ENCODE measurements at regions not wholly inside any gene's neighbourhood (a gene's known extent, or its start where the extent isn't known, plus 50 kb on each side); places are given as distances from the start of the nearest gene placed in this dataset.

DNA sequence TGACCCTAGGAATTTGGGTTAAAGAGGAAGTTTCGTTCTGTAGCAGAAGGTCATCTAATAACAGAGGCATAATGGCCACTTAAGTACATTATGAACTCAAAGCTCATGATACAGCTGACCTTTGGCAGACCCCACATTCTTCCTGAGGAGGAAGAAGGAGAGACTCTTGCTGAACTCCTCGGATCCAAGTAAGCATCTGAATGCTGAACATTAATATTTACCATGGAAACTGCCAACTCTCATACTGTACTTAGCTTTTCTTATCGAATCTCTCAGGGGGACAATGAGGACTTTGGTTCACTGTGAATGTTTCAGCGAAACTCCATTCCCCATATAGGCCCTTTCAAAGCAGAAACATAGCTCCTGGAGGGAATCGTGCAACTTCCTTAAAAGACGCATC is 781.4 kb upstream of the GYPC start:
- intact Hi-C loops (cut with micrococcal nuclease; ENCODE audit: unreplicated experiment), result no loop called here

DNA sequence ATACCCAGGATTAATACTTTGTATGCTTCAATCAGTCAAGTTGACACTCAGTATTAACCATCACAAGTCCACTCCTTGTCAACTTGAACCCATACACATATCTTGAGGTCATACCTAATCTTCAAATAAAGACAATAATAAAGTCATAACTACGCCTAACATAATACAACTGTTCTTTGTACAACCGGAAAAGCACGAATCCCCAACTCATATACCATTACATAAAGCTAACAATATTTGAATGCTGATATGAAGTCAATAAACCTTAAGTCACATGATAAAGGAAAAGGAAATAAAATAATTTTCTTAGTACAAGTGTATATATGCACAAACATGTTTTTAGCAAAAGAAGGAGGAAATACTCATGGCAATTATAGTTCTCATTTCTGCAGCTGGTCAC is 770.6 kb upstream of the GYPC start:
- H3K27me3 ChIP-seq (ENCODE audit: insufficient read depth, low read depth), result no peaks in the 10 kb centered on the region
- no peaks in the 10 kb centered on the region for H4K20me1 ChIP-seq (ENCODE audit: insufficient read depth)
- H3K79me2 ChIP-seq (ENCODE audit: low read depth), result no peaks in the 10 kb centered on the region
- no peaks in the 10 kb centered on the region; the same call in 1 of the 2 replicates for H3K9me2 ChIP-seq (ENCODE audit: insufficient read depth)
- DNase-seq, result no peak
- no peaks in the 10 kb centered on the region for H3F3A ChIP-seq (ENCODE audit: insufficient read depth, low read depth)
- no peaks in the 10 kb centered on the region for H3K9me3 ChIP-seq (ENCODE audit: insufficient read depth, low read depth)
- H3K4me2 ChIP-seq, result no peak overlapping the region
- H2AFZ ChIP-seq, result no peak overlapping the region
- TF ChIP-seq EZH2 (IDR thresholded peaks at IDR 0.05; ENCODE audit: low read depth), result no peak
- TF ChIP-seq, protein P1, sequence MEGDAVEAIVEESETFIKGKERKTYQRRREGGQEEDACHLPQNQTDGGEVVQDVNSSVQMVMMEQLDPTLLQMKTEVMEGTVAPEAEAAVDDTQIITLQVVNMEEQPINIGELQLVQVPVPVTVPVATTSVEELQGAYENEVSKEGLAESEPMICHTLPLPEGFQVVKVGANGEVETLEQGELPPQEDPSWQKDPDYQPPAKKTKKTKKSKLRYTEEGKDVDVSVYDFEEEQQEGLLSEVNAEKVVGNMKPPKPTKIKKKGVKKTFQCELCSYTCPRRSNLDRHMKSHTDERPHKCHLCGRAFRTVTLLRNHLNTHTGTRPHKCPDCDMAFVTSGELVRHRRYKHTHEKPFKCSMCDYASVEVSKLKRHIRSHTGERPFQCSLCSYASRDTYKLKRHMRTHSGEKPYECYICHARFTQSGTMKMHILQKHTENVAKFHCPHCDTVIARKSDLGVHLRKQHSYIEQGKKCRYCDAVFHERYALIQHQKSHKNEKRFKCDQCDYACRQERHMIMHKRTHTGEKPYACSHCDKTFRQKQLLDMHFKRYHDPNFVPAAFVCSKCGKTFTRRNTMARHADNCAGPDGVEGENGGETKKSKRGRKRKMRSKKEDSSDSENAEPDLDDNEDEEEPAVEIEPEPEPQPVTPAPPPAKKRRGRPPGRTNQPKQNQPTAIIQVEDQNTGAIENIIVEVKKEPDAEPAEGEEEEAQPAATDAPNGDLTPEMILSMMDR (conservative IDR thresholded peaks at IDR 0.05), result no peak
- POLR2A ChIA-PET (ENCODE audit: unreplicated experiment), result no interaction called here
- H3K4me3 ChIP-seq, result no peak overlapping the region
- BruUV-seq (replicated peaks), result no TSS peak
- no peaks in the 10 kb centered on the region for H3K36me3 ChIP-seq (ENCODE audit: low read depth)
- no peaks in the 10 kb centered on the region for H3K4me1 ChIP-seq (replicated peaks; ENCODE audit: insufficient read depth)
- CTCF ChIA-PET, result no interaction called here
- intact Hi-C loops (cut with micrococcal nuclease; ENCODE audit: unreplicated experiment), result no loop called here
- no peak overlapping the region for H3K27ac ChIP-seq

More for the DNA sequence above, 781.4 kb upstream of the GYPC start:
- Histone ChIP-seq H3K36me3 (ENCODE audit: low read depth) (no peaks in the 10 kb centered on the region), H3K79me2 (ENCODE audit: low read depth) (no peaks in the 10 kb centered on the region), H4K20me1 (ENCODE audit: insufficient read depth) (no peaks in the 10 kb centered on the region), H3K4me2 (no peak overlapping the region), H2AFZ (no peak overlapping the region), H3K4me3 (no peak overlapping the region), H3K9me3 (ENCODE audit: insufficient read depth, low read depth) (no peaks in the 10 kb centered on the region), H3F3A (ENCODE audit: insufficient read depth, low read depth) (no peaks in the 10 kb centered on the region), H3K27ac (no peak overlapping the region), H3K4me1 (replicated peaks; ENCODE audit: insufficient read depth) (no peaks in the 10 kb centered on the region), H3K9me2 (ENCODE audit: insufficient read depth) (no peaks in the 10 kb centered on the region), H3K27me3 (ENCODE audit: insufficient read depth, low read depth) (no peaks in the 10 kb centered on the region)
- POLR2A ChIA-PET (ENCODE audit: unreplicated experiment), result no interaction called here
- no peak for DNase-seq
- CTCF ChIA-PET, result no interaction called here
- TF ChIP-seq, protein P1 (conservative IDR thresholded peaks at IDR 0.05), result no peak
- TF ChIP-seq EZH2 (IDR thresholded peaks at IDR 0.05; ENCODE audit: low read depth), result no peak
- no TSS peak for BruUV-seq (replicated peaks)

DNA sequence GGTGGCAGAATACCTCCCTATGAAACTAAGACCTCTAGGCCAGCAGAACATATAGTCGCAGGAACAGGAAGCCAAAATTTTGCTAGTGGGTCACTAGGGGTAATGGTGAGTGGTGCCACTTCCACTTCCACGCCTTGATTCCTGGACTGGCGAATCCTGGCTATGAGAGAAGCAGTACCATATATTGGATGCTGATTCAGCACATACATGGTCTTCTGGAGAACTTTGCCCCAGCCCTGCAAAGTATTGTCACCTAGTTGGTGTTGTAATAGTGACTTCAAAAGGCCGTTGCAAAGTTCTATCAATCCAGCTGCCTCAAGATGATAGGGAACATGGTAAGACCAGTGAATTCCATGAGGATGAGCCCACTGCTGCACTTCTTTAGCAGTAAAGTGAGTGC is 769.8 kb upstream of the GYPC start:
- BruUV-seq (replicated peaks), result no TSS peak
- no peaks in the 10 kb centered on the region for H3K79me2 ChIP-seq (ENCODE audit: low read depth)
- no peaks in the 10 kb centered on the region for H3K9me3 ChIP-seq (ENCODE audit: insufficient read depth, low read depth)
- no peaks in the 10 kb centered on the region for H4K20me1 ChIP-seq (ENCODE audit: insufficient read depth)
- intact Hi-C loops (cut with micrococcal nuclease; ENCODE audit: unreplicated experiment), result no loop called here
- DNase-seq, result no peak
- no peak overlapping the region for H2AFZ ChIP-seq
- no peak overlapping the region for H3K27ac ChIP-seq
- POLR2A ChIA-PET (ENCODE audit: unreplicated experiment), result no interaction called here
- H3K4me3 ChIP-seq, result no peak overlapping the region
- TF ChIP-seq, protein P1 (conservative IDR thresholded peaks at IDR 0.05), result no peak
- TF ChIP-seq EZH2 (IDR thresholded peaks at IDR 0.05; ENCODE audit: low read depth), result no peak
- no peaks in the 10 kb centered on the region; the same call in 1 of the 2 replicates for H3K9me2 ChIP-seq (ENCODE audit: insufficient read depth)
- H3K36me3 ChIP-seq (ENCODE audit: low read depth), result no peaks in the 10 kb centered on the region
- no peaks in the 10 kb centered on the region for H3F3A ChIP-seq (ENCODE audit: insufficient read depth, low read depth)
- H3K4me1 ChIP-seq (replicated peaks; ENCODE audit: insufficient read depth), result no peaks in the 10 kb centered on the region
- no peaks in the 10 kb centered on the region for H3K27me3 ChIP-seq (ENCODE audit: insufficient read depth, low read depth)
- no peak overlapping the region for H3K4me2 ChIP-seq
- CTCF ChIA-PET, result no interaction called here

Data from PC-9 (cell line).